ENCODE measurements at regions not wholly inside any gene's neighbourhood (a gene's known extent, or its start where the extent isn't known, plus 50 kb on each side); places are given as distances from the start of the nearest gene placed in this dataset.

DNA sequence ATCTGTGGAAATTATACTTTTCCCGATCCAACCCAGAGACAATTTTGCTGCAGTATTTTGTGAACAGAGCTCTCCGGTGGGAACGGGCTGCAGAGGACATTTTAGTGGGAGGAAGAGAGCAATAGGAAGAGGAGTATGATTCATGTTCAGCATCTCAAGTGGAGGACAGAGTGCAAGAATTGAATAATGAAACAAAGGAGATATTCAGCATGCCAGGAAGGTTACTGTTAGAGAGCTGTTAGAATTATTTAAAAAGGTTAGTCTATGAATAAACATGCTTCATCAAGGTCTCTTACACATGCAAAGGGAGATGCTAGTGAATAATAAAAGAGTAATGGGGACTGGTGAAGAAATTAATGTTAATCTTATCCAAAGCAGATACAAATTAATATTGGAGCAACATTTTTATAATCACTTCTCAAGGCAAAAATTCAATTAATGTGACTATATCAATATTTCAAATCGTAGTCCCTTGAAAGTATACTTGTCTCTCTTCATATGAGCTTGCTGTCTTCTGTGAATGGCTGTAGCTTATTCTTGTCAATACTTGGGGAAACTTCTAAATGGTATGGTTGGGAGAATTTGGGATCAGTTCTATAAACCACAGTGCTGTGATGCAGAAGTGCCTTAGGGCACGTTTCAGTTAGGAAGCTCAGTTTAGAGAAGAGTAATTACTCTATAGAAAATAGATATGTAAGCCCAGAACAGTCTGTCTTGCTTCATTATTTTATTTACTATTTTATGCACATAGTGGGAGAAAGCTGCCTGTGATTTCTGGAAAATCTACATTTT is 1165.8 kb downstream of the OLFM4 start:
- no peak for TF ChIP-seq POLR2A (IDR thresholded peaks at IDR 0.05)
- TF ChIP-seq, protein P1, sequence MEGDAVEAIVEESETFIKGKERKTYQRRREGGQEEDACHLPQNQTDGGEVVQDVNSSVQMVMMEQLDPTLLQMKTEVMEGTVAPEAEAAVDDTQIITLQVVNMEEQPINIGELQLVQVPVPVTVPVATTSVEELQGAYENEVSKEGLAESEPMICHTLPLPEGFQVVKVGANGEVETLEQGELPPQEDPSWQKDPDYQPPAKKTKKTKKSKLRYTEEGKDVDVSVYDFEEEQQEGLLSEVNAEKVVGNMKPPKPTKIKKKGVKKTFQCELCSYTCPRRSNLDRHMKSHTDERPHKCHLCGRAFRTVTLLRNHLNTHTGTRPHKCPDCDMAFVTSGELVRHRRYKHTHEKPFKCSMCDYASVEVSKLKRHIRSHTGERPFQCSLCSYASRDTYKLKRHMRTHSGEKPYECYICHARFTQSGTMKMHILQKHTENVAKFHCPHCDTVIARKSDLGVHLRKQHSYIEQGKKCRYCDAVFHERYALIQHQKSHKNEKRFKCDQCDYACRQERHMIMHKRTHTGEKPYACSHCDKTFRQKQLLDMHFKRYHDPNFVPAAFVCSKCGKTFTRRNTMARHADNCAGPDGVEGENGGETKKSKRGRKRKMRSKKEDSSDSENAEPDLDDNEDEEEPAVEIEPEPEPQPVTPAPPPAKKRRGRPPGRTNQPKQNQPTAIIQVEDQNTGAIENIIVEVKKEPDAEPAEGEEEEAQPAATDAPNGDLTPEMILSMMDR (IDR thresholded peaks at IDR 0.05) = no peak

Data from thyroid gland (tissue), 4 donors.